ENCODE measurements at regions not wholly inside any gene's neighbourhood (a gene's known extent, or its start where the extent isn't known, plus 50 kb on each side); places are given as distances from the start of the nearest gene placed in this dataset.

DNA sequence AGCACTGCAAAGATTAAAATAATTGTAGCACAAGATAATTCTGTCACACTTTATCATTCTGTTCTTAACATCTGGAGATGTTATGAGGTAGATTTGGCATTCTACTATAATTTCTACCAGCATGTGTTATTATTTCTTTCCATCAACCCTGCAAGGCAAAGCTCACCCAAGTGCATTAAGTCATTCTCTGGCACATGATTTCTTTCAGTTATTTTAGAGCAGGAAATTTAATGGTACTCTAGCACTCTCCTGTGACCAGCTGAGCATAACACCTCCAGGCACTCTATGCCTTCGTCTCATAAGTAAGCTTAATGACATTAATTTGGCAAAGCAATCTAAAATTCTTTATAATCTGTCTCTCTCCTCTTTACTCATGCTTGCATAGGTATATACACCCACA, 300.2 kb upstream of the GPR149 start:
- DNase-seq (ENCODE audit: low spot score) = no peak
- ATAC-seq = peak; percentile 67
- intact Hi-C loops (cut with DNase I) = no loop called here

DNA sequence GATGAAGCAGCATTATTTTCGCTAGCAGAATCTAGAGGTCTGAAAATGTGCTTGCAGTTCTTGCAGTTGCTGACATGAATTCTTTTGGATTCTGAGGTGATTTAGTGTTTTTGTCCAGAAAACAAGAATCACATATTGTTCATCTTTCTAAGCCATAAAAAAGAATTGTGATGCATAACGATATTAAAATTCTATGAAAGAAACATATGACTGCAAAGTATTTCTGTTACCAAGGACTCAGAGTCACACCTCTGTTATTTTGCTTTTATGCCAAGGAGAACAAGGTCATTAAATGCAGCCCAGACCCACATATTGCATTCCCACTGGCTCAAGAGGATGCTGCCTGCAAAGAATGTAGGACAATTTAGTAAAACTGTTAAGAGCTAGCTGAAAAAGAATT, 299.8 kb upstream of the GPR149 start:
- DNase-seq (ENCODE audit: low spot score) (no peak), ATAC-seq (no peak)
- intact Hi-C loops (cut with DNase I) = no loop called here

DNA sequence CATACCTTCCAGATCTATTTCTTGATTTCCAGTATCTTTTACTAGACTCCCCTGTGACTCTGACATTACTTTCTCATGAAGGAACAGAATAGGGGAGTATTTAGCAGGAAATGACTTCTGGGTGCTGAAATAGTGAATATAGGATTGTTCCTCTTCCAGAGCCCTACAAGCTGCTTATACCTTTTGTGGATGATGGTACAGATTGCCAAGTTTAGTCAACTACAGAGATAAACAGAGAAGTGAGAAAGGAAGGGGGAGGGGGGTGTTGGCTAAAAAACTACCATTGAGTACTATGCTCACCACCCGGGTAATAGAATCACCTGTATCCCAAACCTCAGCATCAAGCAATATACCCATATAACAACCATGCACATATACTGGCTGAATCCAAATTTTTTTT, 298.3 kb upstream of the GPR149 start:
- ATAC-seq (no peak), DNase-seq (ENCODE audit: low spot score) (no peak)
- intact Hi-C loops (cut with DNase I) = no loop called here

DNA sequence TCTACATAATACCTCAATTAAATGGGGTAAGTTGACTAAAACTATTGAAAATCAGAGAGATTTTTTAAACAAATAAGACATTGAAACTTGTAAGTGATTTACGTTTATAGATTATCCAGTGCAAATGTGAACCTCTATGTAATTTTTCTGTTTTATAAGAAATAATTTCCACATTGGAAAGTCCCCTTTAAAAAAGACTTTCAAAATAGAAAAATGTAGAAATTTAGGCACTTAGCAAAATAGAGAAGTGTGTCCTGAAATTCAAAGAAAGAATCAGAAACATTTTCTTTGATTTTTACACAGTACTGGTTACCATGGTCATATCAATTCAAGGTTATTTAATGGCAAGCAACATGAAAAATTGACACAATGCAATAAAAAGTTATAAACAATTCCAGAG, 290.9 kb upstream of the GPR149 start:
- DNase-seq (ENCODE audit: low spot score) (no peak), ATAC-seq (no peak)
- intact Hi-C loops (cut with DNase I) = no loop called here

DNA sequence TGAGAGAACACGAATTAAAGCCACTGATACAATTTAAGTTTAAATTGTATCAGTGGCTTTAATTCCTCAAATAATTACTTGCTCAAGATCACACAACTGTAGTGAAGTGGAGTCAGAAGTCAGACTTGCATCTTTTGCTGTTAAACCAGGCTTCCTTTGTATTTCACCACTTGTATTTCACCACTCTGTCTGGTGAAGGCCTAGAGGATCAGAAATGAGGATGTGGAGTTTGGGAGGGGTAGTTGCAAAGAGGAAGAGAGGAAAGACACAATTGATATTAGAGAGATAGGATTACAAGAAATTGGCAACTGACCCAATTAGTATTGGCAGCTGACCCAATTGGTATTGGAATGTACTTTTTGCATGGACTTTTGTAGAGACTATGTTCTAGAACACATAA, 288.1 kb upstream of the GPR149 start:
- DNase-seq (ENCODE audit: low spot score) (no peak), ATAC-seq (no peak)
- intact Hi-C loops (cut with DNase I) = no loop called here

DNA sequence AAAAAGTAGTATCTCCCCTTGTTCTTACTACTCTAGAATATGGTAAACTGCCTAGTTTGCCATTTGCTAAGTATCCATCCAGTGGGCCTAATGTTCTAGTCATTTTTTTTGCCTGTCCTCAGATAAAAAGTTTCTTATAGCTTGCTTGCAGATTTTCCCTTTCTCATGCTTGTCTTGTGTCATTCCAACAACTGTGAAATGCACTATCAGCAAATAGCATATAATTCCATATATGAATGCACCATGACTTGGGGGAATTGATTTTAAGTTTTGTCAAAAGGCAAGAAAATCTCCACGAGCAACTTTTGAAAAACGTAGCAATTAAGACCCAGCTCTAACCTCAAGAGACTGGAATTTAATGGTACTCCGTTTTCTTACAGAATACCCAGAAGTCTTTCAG, 286.2 kb upstream of the GPR149 start:
- intact Hi-C loops (cut with DNase I) = no loop called here
- no peak for DNase-seq (ENCODE audit: low spot score)
- no peak for ATAC-seq

DNA sequence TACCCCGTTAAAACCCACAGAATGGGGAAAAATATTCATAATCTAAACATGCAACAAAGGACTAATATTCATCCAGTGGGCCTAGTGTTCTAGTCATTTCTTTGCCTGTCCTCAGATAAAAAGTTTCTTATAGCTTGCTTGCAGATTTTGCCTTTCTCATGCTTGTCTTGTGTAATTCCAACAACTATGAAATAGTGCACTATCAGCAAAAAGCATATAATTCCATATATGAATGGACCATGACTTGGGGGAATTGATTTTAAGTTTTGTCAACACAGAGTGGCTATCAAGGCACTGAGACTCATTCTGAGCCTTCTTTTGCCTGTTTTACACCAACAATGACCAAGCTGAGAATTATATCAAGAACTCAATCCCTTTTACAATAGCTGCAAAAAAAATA, 278.6 kb upstream of the GPR149 start:
- intact Hi-C loops (cut with DNase I) = no loop called here
- ATAC-seq (no peak), DNase-seq (ENCODE audit: low spot score) (no peak)

DNA sequence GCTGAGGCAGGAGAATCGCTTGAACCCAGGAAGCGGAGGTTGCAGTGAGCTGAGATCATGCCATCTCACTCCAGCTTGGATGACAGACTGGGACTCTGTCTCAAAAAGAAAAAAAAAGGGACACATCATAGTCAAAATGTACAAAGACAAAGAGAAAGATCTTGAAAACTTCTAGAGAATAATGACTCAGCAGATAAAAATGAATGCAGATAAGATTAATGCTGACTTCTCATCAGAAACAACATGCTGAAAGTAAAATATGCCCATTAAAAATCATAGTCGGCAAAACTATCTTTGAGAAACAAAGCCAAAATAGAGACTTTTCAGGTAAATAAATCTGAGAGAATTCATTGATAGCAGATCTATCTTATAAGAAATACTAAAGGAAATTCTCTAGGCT, 271.1 kb upstream of the GPR149 start:
- ATAC-seq (no peak), DNase-seq (ENCODE audit: low spot score) (no peak)
- intact Hi-C loops (cut with DNase I) = no loop called here

DNA sequence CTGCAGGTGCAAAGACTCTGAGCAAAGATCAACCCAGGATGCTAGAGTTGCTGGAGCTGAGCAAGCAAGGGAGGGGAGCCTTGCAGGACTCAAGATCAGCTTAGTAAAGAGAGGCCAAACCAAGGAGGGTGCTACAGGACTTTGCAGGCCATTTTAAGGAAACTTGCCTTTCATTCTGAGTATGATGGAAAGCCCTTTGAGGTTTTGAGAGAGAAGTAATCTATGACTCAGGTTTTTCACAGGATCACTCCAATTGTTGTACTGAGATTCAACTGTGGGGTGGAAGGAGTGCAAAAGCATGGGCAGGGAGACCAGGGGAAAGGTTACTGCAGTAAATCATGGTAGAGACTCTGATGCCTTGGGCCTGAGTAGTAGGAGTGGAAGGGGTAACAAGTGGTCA, 260.4 kb upstream of the GPR149 start:
- ATAC-seq = no peak
- no peak for DNase-seq (ENCODE audit: low spot score)
- intact Hi-C loops (cut with DNase I) = no loop called here

DNA sequence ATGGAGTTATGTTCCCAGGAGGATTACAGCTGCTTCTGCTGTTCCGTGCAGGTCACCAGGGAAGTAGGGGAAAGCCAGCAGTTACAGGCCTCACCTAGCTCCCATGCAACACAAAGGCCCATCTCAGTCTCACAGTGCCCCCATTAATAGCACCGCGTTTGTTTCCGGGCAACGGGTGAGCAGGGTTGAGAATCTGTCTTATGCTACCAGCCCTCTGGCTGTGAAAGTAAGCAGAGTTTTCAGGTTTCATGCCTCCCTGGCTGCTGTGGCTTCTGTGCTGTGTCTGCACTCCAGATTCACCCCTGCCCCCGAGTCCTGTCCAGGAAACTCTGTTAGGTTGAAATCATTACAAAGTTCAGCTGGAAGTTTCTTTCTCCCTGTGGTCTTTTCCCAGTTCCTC, 254.4 kb upstream of the GPR149 start:
- ATAC-seq (no peak), DNase-seq (ENCODE audit: low spot score) (no peak)
- intact Hi-C loops (cut with DNase I) = no loop called here

DNA sequence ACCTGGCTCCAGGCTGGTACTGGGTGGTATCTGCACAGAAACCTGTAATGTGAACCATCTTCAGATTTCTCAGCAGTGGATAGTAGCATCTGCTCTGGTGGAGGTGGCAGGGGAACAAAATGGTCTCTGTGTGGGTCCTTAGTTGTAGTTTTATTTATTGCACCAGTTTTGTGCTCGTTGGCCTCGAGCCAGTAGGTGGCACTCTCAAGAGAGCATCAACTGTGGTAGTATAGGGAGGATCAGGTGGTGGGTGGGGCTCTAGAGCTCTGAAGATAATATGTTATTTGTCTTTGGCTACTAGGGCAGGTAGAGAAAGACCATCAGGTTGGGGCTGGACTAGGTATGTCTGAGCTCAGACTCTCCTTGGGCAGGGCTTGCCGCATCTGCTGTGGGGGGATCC, 254.0 kb upstream of the GPR149 start:
- intact Hi-C loops (cut with DNase I) = no loop called here
- DNase-seq (ENCODE audit: low spot score) (no peak), ATAC-seq (no peak)

DNA sequence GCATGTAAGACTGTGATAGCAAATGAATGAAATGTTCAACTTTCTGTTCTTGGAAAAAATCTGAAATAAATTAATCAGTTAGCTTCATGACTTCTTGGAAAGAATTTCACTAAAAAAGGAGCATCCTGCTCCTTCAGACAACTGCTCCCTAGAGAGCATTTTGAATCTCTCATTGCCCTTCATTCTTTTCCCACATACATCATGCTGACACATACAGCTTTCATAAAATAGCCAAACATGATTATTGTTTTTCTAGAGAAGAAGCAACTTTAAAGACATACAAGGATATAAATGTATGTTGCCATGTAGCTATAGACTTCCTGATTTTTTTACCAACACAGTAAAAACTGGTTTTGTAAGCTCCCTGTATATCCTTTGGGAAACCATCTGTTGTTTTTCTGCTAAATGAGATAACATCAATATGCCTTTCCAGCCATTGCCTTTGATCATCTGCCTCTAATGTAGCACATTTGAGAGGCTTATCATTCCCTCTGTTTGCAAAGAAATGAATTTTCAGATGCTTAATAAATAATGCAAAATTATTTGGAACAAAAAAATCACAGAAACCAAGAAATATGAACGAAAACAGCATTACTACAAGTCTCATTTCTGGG, 248.2 kb upstream of the GPR149 start:
- intact Hi-C loops (cut with DNase I) = no loop called here
- DNase-seq (ENCODE audit: low spot score) (no peak), ATAC-seq (no peak)

DNA sequence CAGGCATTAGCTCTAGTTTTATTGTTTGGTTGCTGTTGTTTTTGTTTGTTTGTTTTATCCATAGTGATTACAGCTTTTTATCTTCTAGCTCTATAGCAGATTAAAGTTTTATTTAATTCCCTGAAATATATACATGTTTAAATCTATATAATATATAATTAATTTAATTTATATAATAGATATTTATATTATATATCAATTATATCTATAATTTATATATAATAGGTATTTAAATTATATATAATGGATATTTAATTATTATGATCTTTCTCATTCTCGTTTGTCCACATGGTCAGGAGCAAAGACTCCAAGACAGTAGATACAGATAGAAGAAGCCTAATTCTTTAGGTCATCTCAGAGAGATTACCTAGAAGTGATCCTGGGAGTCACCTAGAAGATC, 238.8 kb upstream of the GPR149 start:
- ATAC-seq = no peak
- intact Hi-C loops (cut with DNase I) = no loop called here
- no peak for DNase-seq (ENCODE audit: low spot score)

DNA sequence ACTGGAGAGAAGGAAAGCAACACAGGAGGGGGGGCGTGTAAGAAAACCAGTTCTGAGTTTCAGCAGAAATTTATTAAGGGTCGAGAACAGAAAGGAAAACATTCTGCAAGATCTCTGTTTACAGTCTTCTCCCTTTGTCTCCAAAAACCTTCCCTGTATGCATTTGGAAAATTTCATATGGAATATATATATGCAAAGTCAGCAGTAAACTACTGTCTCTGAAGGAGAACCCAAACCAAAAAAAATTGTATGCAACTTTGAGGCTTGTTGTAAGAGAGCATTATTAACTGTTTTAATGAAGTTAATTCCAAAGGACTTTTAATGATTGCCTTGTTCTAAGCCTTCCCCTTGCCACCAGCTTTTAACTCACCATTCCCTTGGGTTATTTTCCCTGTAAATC, 238.2 kb upstream of the GPR149 start:
- intact Hi-C loops (cut with DNase I) = no loop called here
- ATAC-seq (no peak), DNase-seq (ENCODE audit: low spot score) (no peak)

DNA sequence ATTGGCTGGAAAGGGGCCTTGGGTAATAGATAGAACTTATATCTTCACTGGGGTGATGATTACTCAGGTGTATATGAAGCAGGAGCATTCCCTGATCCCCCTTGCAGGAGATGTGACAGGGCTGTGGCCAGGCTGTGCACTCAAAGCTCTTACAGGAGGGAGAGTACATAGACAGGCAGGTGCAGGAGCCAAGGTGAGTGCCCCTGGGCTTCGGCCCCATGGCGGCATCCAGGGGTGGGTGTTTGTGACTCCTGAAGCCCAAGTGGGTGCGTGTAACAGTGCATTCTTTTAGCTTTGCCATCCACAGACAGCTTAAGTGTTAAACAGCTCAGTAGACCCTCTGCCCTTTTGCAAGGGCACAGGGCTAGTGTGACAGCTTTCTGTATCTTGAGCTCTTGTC, 236.6 kb upstream of the GPR149 start:
- ATAC-seq (no peak), DNase-seq (ENCODE audit: low spot score) (no peak)
- intact Hi-C loops (cut with DNase I) = no loop called here

DNA sequence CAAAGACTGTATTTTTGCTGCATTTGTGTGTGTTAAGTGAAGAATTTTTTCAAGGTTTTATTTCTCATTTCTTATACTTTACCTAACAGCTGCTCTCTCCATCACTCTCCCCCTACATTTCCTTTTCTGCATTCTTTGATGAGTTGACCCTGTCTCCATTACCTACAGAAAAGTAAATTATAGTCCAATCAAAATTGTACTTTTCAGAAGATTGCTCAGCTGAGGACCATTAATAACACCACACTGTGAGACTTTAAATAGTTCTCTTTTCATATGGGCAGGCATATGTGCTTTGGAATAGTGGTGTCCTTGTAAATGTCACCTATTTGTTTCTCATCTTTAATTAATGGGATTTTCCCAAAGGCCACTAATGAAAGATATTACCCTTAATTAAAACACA, 234.7 kb upstream of the GPR149 start:
- intact Hi-C loops (cut with DNase I) = no loop called here
- ATAC-seq = no peak

DNA sequence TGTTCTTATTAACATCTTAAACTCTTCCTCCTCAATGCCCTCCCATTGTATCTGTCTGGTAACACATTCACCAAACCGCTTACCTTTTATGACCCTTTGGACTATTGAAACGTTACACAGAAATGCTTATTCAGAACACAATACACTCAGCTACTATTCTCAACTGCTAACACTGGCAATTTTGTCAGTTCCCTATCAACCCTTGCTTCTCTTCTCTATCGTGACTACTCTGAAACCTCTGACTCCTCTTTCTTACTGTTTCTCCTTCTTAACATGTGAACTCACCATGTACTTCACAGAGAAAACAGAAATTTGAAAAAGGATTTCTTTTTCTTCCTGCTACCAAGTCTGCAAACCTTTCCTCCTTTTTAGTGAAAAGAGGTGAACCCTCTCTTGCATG, 232.9 kb upstream of the GPR149 start:
- intact Hi-C loops (cut with DNase I) = loop anchor here (1.0 kb wide), 1 partner anchor 25 kb away; no protein-coding TSS in a partner anchor
- DNase-seq (ENCODE audit: low spot score) = no peak
- ATAC-seq = no peak

More for the DNA sequence above, 234.7 kb upstream of the GPR149 start:
- no peak for DNase-seq (ENCODE audit: low spot score)

DNA sequence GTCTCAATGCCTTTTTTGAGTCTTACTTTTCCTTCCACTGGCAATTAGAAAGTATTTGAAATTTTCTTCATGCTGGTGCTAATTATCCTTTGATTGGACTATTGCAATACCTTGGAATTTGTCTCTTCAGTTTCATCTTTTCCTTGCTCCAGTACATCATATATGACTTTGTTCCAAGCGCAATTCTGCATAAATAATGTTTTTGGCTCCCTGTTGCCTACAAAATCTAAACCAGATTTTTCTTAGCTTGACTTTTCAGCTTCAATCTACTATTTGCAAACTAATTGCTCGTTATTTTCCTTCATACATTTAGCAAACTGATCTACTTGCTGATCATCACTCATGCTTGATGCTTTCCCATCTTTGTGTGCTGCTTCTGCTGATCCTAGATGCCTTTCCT, 230.8 kb upstream of the GPR149 start:
- no peak for ATAC-seq
- DNase-seq (ENCODE audit: low spot score) = no peak
- intact Hi-C loops (cut with DNase I) = no loop called here

DNA sequence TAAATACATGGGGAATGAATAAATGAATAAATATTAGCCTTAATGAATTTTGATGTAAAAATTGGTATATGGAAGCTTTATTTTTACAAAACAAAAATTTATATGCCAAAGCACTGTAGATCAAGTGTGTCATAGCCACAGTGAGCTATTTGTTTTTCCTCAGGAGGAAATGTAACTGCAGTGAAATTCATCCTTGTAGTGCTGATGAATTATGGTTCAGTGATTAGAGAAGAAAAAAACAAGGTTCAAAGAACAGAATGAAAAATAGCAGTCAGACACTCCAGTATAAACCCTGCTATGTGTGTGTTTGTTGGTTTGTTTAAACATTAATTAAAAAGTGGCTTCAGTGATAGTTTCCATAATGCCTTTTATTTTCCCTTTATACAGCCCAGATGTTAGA, 228.0 kb upstream of the GPR149 start:
- DNase-seq (ENCODE audit: low spot score) (no peak), ATAC-seq (no peak)
- intact Hi-C loops (cut with DNase I) = no loop called here

DNA sequence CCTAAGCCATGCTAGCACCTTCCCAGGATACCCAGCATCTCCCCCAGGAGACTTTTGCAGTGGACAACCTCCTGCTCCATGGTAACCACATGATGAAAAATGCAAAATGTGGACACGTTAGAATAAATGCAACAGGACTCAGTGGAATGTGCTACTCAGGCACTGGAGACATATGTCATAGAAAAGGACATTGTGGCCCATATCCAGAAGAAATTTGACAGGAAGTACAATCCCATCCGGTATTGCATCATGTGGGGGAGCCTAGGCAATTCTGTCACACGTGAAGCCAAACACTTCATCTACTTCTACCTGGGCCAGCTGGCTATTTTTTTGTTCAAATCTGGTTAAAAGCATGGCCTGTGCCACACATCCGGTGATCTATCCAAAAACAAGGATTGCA, 227.2 kb upstream of the GPR149 start:
- intact Hi-C loops (cut with DNase I) = no loop called here
- DNase-seq (ENCODE audit: low spot score) (no peak), ATAC-seq (no peak)

DNA sequence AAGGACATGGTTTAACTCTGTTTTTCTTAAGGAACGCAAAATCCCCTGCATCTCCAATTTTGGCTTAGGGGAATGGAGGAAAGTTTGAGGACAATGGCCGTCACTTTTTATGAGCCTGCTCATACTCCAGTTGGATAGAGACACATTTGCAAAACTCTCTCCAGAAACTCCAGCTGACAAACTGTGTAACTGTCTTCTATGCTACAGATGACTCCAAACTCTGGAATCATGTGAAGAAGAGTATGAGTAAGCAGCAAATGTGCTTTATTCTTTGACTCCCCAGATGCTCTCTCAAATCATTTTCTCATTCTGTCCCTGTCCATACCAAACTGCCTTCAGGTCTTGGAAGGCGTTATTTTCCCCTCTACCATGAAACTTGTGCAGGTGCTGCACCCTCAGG, 226.5 kb upstream of the GPR149 start:
- DNase-seq (ENCODE audit: low spot score) = no peak
- ATAC-seq = no peak
- intact Hi-C loops (cut with DNase I) = no loop called here

DNA sequence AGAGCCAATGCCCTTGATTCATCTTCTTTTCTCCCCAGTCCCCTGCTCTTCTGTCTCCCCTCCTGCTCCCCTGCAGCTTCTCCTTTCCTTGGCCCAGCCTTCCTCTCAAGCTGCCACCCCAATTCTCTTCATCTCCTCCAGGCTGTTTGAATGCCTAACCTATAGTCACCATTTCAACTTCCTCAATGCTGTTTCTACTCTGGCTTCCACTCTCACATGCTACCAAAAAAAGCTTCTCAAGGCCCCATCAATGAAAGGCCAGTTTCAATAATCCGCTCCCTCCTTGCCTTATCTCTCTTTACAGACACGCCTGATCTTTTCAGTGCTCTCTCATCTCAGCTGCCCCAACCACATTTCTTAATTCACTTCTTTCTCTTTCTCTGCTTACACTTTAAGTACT, 212.2 kb upstream of the GPR149 start:
- no peak for DNase-seq (ENCODE audit: low spot score)
- intact Hi-C loops (cut with DNase I) = no loop called here
- ATAC-seq = no peak

All from sciatic nerve (tissue), 2 donors.